HG03457 (cell line): ENCODE measurements at regions not wholly inside any gene's neighbourhood (a gene's known extent, or its start where the extent isn't known, plus 50 kb on each side); places are given as distances from the start of the nearest gene placed in this dataset.
"Not testable (repeated sequence)": the region's sequence is repeated elsewhere in the genome, so short reads cannot be mapped to it uniquely, and the experiment has no call there.

Experiments
- ATAC-seq: cut with Tn5 transposase; IDR thresholded peaks from one replicate; pipeline ENCODE4 v1.9.1; 2021; ENCODE audit warnings: moderate number of reproducible peaks; ENCODE audit not compliant: unreplicated experiment

DNA sequence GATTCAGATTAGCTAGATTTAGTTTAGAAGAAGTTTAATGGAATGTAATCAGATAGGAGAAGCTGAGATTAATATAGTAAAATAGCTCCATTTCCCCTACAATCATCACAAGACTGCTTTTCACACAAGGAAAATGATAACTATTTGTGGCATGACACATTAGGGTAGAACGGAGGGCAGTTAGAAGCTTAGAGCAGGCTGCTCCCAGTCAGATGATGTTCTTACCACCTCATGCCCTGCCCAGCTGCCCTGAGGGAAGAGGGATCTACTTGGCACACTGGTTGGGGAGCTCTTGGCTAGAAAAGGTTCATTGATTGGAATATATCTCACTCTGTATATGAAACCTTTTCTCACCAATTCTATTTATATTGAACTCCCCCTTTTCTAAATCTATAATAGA lies 180.7 kb upstream of the IL15 start:
- ATAC-seq = no peak

DNA sequence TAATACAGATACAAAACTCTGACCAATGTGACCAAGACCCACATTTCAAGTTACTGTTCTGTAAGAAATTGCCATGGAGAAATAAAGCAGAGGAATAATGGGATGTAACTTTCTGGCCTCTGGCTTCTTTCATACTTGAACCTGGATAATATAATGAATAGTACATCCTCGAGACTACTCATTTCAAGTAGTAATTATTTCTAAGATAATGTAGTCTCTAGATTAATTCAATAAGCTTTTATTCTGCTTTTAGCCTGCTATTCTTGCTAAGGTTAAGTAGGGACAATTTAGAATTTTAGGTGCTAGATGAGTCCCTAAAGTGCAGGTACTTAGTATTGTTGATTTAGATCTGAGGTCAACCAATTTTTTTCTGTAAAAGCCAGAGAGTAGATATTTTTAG lies 178.7 kb upstream of the IL15 start:
- no peak for ATAC-seq

DNA sequence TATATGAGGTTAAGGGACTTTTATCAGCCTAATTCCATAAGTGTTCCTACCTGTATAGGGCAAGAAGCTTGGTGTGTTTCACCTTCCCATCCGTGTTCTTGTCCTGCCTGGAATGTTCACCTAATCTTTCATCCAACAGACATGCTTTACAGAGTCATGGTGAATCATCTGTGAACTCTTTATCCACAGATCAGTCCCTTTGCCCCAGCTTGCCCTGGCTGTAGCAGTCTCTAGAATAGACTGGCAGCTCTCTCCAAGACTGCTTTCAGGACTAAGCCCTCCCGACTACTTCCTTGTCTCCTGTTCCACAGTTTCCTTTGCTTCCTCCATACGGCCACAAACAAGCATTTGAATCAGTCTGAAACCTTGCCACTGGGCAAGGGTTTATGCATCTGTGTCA lies 177.9 kb upstream of the IL15 start:
- ATAC-seq = no peak

- ATAC-seq = no peak
These were observed 177.4 kb upstream of the IL15 start for GRCh38 chr4:141459020-141459419.

GRCh38 chr4:141462361-141462760 lies 174.0 kb upstream of the IL15 start:
- no peak for ATAC-seq

DNA sequence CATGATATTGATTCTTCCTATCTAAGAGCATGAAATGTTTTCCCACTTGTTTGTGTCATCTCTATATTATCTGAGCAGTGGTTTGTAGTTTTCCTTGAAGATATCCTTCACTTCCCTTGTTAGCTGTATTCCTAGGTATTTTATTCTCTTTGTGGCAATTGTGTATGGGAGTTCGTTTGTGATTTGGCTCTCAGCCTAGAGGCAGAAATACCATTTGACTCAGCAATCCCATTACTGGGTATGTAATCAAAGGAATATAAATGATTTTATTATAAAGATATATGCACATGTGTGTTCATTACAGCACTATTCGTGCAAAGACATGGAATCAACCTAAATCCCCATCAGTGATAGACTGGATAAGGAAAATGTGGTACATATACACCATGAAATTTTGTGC lies 172.7 kb upstream of the IL15 start:
- no peak for ATAC-seq

GRCh38 chr4:141464366-141464765 lies 172.0 kb upstream of the IL15 start:
- no peak for ATAC-seq

- no peak for ATAC-seq
These were observed 171.2 kb upstream of the IL15 start for GRCh38 chr4:141465171-141465570.

DNA sequence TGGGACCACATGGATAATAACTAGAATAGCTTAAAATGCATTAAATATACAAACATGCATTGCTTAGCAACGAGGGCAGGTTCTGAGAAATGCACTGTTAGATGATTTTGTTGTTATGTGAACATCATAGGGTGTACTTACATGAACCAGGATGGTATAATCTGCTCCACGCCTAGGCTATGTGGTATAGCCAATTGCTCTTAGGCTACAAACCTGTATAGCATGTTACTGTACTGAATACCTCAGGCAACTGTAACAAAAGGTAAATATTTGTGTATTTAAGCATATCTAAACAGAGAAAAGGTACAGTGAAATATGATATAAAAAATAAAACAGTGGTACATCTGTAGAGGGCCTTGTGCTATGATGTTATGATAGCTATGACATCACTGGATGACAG lies 169.2 kb upstream of the IL15 start:
- no peak for ATAC-seq

DNA sequence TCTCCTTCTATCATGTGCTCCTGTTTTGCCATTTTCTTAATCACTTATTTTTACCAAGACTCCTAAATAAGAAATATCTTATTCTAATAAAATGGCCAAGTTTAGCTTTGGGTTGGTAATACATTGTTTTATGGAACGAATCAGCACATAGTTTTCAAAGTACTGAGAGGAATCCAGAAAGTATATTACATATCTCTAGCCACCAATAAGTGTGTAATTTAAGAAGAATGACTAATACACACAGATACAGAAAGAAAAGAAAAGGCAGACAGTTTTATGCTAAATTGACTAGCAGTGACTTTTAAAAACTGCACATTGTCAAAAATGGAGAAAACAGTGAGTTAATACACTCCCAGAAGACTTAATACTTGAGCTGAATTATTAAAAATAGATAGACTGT lies 167.0 kb upstream of the IL15 start:
- no peak for ATAC-seq

DNA sequence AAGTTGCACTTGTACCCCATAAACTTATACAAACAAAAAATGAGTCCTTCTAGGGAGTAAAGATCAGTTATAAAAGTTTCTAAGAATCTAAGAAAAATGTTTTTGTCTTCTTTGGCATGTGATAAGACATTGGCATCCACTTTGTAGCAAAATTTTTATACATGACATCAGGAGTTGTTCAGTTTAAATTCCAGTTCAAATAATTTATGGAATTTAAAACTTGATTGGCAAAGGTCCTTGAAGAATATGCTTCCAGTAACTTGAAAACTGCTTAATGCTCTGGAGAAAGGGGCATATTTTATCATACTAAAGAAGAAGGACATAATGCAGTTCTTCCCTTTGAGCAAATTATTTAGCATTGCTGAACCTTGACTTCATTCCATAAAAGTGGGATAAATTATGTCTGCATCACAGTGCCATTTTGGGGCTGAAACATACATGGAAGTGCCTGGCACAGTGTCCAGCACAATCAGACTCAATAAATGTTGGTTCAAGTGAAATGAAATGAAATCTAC lies 163.3 kb upstream of the IL15 start:
- ATAC-seq = no peak

GRCh38 chr4:141473952-141474351 lies 162.4 kb upstream of the IL15 start:
- no peak for ATAC-seq

- ATAC-seq = no peak
These were observed 155.4 kb upstream of the IL15 start for GRCh38 chr4:141480950-141481349.

- ATAC-seq = not testable (repeated sequence)
These were observed 152.1 kb upstream of the IL15 start for GRCh38 chr4:141484298-141484697.

- ATAC-seq = no peak
These were observed 149.9 kb upstream of the IL15 start for GRCh38 chr4:141486375-141486997.

GRCh38 chr4:141497627-141498026 lies 138.8 kb upstream of the IL15 start:
- ATAC-seq = peak; percentile 94

- ATAC-seq = no peak
These were observed 137.0 kb upstream of the IL15 start for GRCh38 chr4:141499261-141499853.

- ATAC-seq = no peak
These were observed 135.0 kb upstream of the IL15 start for GRCh38 chr4:141501395-141501794.

- no peak for ATAC-seq
These were observed 134.5 kb upstream of the IL15 start for GRCh38 chr4:141501931-141502330.

- no peak for ATAC-seq
These were observed 133.6 kb upstream of the IL15 start for GRCh38 chr4:141502755-141503154.

GRCh38 chr4:141503260-141503659 lies 133.1 kb upstream of the IL15 start:
- ATAC-seq = no peak

DNA sequence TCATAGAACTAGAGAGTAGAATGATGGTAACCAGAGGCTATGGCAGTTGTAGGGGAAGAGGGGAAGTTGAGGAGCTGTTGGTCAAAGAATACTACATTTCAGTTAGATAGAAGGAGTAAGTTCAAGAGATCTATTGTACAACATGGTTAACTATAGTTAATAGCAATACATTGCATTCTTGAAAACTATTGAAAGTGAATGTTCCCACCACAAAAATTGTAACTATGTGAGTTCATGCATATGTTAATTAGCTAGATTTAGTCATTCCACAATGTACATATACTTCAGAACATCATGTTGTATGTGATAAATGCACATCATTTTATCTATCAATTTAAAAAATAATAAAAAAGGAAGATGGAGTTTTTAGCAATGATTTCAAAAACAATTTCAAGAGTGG lies 125.3 kb upstream of the IL15 start:
- ATAC-seq = no peak

GRCh38 chr4:141513866-141514265 lies 122.5 kb upstream of the IL15 start:
- ATAC-seq = no peak
